GM19397 (cell line): ENCODE measurements at regions not wholly inside any gene's neighbourhood (a gene's known extent, or its start where the extent isn't known, plus 50 kb on each side); places are given as distances from the start of the nearest gene placed in this dataset.
"Not testable (repeated sequence)": the region's sequence is repeated elsewhere in the genome, so short reads cannot be mapped to it uniquely, and the experiment has no call there.

Source experiments
- ATAC-seq: cut with Tn5 transposase; IDR thresholded peaks from one replicate; pipeline ENCODE4 v1.9.1; 2021; ENCODE audit warnings: mild to moderate bottlenecking, moderate library complexity; ENCODE audit not compliant: unreplicated experiment

GRCh38 chr20:41690702-41691101 lies 72.5 kb upstream of the CHD6 start:
- no peak for ATAC-seq

- ATAC-seq, result no peak
These were observed 68.8 kb upstream of the CHD6 start for GRCh38 chr20:41686961-41687360.

GRCh38 chr20:41685145-41685544 lies 67.0 kb upstream of the CHD6 start:
- ATAC-seq, result not testable (repeated sequence)

- ATAC-seq, result no peak
These were observed 60.6 kb upstream of the CHD6 start for GRCh38 chr20:41678799-41679198.

GRCh38 chr20:41672282-41672681 lies 54.1 kb upstream of the CHD6 start:
- no peak for ATAC-seq

- ATAC-seq, result no peak
These were observed 53.0 kb upstream of the CHD6 start for GRCh38 chr20:41671143-41671542.

GRCh38 chr20:41670631-41671030 lies 52.5 kb upstream of the CHD6 start:
- no peak for ATAC-seq

GRCh38 chr20:41669708-41670263 lies 51.6 kb upstream of the CHD6 start:
- no peak for ATAC-seq

- ATAC-seq, result no peak
These were observed 50.0 kb upstream of the CHD6 start for GRCh38 chr20:41668057-41668749.
